HG03060 (cell line): ENCODE measurements at regions not wholly inside any gene's neighbourhood (a gene's known extent, or its start where the extent isn't known, plus 50 kb on each side); places are given as distances from the start of the nearest gene placed in this dataset.

ENCODE experiments used
- ATAC-seq: cut with Tn5 transposase; IDR thresholded peaks from one replicate; pipeline ENCODE4 v1.9.1; 2021; ENCODE audit warnings: low read depth, moderate number of reproducible peaks; ENCODE audit not compliant: unreplicated experiment

DNA sequence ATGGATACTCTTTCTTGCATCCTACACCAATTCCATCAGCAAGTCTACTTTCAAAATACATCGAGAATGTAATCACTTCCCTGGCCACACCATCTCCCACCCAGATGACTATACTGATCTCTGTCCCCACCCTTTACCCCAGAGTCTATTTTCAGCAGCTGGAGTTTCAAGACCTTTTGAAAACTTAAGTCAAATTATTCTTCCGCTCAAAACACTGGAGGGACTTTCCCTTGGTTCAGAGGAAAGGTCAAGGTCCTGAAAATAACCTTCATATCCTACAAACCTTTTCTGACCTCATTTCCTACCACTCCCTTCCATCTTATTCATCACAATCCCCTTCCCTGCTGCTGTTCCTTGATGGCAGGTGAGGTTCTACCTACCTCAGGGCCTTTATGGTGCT is 58.8 kb upstream of the LYPD6 start:
- ATAC-seq = peak; percentile 71

DNA sequence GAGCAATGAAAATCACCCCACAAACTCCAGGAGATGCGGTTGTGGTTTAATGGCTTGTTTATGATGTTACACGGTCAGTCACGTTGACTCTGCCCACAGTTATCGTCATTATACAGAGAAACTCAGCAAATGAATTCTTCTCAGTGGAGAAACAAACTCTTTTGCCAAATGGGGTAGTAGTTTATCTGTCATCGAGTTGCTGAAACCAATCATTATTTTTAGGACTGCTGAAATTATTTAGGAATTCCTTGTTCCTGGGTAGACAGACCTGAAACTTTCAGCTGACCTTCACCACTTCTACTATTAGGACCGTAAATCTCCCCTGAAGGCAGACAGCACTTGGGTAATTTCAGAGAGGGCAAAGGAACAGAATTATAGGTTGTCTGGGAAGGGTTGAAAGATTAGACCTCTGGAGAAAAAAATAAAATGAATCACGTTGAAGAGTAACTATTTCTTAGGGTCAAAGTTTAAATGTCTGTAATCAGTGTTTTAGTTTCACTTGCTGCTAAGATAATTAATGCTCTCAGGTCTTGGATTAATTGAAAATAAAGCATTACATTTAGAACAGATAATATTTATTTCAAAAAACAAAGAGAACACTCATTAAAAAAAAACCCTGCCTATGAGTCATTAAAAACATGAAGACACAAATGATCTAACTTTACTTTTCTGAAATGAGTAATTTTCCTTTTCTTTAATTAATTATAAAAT is 52.1 kb upstream of the LYPD6 start:
- no peak for ATAC-seq

DNA sequence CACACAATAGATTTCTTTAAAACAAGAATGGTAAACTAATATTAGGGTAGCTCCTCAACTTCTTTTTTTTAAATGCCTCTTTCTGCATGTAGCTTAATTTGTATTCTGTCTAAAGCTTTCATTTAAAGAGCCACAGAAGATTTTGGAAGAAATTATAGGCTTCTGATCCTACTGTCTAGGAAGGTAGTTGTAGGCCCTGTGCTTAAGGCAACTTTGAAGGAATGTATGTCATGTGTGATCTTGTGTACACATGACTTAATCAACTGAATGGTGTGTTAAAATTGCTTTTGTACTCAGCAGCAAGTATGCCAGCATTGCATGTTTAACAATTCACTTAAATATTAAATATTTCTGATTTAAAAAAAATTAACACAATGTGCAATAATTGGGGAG is 51.5 kb upstream of the LYPD6 start:
- ATAC-seq = no peak
